Activated CD4-positive, alpha-beta T cell treated with anti-CD3 and anti-CD28 coated beads, Interleukin-2, amount 50 U/mL, for 48 hours (primary cell): ENCODE measurements at regions not wholly inside any gene's neighbourhood (a gene's known extent, or its start where the extent isn't known, plus 50 kb on each side); places are given as distances from the start of the nearest gene placed in this dataset.
"Not testable (repeated sequence)": the region's sequence is repeated elsewhere in the genome, so short reads cannot be mapped to it uniquely, and the experiment has no call there.

Experiments used
- DNase-seq, 2 experiments: peaks; one replicate each; pipeline ENCODE4 v3.0.0-alpha.2; 2020

DNA sequence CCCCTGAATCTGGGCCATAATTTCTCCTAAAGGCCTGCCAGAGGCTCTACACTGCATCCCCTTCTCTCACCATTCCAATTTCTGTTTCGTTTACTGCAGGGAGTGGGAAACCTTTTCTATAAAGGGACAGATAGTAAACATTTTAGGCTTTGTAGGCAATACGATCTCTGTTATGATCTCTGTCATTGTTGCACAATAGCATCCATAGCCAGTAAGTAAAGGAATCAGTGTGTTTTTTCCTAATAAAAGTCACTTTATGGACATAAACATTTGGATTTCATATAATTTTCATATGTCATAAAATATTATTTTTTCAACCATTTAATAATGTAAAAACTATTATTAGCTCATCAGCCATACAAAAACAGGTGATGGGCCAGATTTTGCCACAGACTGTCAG, 531.7 kb downstream of the DSC3 start:
- DNase-seq = no peak

DNA sequence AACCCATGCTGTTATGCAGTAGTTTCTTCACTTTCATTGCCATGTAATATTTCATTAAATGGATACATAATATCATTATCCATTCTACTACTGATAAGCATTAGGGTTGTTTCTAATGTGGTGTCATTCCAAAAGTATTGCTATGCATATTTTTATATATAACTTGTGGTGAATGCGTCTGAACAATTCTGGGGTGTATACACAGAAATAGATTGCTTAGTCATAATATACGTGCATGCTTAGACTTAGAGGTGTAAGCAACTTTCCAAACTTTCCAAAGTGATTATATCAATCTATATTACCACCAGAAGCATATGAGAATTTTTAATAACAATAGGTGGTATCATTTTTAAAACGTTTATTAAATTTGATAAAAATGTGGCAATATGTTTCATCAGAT, 540.9 kb downstream of the DSC3 start:
- no peak for DNase-seq

DNA sequence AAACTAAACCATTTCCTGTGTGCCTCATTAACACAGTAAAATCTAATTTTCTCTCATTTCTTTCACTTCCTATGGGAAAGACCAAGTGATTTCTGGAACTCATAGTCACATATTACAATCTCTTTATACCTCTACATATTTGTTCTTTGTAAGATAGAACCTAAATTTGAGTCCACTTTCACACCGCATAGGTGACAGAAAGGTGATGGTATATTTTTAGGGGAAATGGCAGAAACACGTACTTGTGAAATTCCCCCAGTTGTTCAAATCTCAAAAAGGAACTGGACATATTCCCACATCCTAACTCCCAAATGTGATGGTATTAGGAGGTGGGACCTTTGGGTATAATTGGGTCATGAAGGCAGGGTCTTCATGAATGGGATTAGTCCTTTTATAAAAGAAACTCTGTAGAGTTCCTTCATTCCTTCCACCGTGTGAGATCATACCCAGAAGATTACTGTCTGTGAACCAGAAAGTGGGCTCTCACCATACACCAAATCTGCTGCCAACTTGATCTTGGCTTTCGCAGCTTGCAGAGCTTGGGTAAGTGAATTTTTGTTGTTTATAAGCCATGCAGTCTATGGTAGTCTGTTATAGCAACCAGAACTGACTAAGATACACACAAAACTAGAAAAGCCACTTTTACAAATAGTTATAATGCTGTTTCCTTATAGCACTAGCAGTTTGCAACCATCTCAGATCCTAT, 542.1 kb downstream of the DSC3 start:
- DNase-seq = no peak

DNA sequence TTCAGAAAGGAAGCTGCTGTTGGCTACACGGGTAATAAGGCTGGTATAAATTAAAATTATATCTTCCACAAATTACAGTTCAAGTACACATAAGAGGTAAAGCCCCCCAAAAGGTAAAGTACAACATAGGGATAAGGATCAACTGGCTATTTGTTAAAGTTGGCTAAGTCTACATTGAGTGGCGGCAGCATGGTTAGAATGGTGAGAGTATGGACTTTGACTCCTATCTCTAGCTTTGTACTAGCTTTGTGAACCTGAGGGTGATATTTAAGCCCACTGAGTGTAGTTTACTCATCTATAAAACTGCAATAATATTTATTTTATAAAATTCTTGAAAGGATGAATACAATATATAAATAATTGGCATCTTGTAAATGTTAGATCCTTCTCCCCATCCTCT, 542.8 kb downstream of the DSC3 start:
- no peak for DNase-seq

DNA sequence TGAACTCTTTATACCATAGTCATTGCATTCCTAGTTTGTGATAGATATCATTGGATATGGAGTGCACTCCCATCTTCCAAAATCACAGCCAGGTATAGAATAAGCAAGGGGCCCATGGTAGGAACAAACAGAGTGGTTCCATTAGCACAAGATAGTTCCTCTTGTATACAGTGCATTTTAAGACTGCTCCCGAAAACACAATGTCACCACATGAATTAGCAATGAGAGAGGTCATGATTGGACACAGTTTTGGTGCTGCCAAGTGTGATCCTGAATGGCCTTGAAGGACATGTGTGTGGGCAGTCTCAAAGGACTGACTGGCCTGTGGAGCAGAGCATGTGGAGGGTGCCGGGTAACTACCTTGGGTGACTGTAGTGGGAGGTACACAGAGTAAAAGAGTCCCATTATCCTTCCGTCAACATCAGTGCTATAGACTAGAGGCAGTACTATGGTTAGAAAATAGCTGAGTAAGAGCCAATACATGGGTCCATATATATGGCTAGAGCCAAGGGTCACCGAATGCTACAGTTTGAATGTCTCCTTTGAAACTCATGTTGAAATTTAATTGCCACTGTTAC, 549.9 kb downstream of the DSC3 start:
- no peak for DNase-seq

DNA sequence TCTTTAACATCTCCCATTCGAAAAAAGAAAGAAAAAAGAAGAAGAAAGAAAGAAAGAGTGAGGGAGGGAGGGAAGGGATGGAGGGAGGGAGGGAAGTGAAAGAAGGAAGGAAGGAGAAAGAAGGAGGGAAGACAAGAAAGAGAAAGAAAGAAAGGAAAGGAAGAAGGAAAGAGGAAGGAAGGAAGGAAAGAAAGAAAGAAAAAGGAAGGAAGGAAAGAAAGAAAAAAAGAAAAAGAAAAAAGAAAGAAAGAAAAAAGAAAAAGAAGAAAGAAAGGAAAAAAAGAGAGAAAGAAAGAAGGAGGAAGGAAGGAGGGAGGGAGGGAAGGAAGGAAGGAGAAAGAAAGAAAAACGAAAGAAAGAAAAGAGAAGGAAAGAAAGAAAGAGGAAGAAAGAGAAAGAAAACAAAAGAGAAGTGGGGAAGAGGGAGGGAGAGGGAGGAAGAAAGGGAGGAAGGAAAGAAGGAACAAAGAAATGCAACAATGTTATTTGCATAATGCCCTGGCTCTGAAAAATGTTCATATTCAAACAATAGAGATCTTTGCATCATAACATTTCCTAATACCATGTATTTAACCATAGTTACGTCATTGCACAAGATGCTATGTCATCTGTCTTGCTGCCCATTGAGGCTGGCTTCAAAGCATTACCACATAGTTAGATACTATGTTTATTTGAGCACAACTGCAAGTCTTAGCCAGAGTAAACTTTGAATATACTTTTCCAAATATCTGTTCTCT, 550.6 kb downstream of the DSC3 start:
- DNase-seq = no peak

DNA sequence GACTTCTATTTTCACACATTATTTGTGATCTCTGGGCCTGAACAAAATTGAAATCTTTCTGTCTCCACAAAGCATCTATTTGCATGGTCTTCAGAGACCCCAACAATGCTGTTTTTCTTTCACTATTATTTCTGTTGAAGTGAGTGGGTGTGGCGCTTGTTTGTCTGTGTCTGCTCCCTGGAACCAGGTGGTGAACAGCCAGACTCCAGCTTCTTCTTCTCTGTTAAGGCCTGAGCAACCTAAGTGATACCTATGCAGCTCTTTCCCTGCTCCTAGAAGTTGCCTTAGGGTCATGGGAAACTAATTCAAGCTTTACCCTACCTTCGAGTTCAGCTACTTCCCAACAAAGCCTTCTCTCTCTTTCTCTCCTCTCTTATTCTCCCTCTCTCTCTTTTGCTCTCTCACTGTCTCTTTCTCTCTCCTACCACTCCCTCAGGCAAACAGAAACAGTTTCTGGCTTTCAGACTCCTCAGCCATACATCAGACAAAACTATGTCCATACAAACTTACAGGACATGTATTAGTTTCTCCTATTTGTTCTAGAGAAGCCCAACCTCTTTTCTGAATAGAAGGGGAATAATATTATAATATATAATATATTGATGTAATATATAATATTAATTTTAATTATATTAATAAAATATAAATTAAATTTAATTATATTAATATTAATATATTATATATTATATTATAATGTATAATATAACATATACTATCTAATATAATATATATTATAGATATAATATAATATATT, 552.5 kb downstream of the DSC3 start:
- DNase-seq = no peak

DNA sequence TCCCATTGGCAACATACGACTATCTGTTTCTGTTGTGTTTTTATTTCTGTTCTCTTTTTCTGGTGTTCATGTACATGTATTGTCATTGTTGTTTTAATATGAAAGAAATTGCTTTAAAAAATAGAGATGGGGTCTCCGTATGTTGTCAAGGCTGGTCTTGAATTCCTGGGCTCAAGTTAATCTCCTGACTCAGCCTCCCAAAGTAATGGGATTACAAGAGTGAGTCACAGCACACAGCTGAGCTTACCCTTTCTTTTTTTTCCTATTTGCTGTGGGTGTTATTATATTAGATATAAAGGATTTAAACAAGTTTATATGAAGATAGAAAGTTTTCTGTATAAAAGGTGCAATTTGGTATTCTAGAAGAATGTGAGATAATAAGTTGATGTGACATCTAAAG, 554.6 kb downstream of the DSC3 start:
- no peak for DNase-seq

DNA sequence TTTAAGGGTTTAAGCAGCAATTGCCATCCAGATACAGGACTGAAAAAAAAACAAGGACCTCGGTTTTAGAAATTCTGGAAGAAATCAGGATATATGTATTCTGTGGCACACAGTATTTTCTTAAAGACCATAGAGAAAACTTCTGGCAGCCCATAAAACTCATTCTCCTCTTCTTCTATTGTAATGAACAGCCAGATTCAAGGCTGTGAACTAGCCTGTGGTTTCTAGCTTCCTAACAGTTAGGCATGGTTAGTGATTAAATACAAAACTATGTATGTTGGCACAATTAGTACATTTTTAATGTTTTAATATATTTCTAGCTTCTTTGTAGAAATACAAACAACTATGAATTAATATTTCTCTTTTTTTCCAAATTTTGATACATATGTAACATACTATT, 555.7 kb downstream of the DSC3 start:
- DNase-seq = no peak

DNA sequence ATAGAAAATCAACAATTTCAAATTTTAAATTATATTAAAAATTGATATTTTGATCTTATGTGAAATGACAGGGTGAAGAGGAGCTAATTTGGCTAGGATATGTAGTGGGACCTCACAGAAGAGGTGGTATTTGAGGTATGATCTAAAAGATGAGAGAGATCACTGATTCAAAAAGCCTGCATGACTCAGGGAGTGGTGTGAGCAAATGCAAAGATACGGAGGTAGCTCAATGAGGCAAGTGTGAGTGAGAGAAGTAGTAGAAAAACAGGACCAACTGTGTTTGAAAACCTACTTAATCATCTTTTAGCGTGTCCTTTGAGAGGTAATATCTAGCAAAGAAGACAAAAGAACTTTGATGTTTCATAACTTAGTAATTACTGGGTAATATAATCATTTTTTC, 557.5 kb downstream of the DSC3 start:
- no peak for DNase-seq

DNA sequence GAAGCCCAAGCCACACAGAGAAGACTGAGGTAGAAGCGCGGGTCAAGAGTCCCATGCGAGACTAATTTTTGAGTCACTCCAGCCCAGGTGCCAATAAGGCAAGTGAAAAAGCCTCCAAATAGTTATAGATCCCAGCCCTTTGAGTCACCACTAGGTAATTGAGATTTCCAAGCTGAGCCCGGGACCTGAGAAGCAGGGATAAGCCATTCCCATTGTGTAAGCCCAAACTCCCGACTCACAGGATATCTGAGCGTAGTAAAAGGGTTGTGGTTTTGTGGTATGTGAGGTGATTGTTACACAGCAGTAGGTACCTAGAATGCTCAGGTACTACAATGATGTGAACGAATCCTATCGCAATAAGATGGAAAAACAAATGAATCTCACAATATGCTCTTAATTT, 560.7 kb downstream of the DSC3 start:
- DNase-seq = no peak

DNA sequence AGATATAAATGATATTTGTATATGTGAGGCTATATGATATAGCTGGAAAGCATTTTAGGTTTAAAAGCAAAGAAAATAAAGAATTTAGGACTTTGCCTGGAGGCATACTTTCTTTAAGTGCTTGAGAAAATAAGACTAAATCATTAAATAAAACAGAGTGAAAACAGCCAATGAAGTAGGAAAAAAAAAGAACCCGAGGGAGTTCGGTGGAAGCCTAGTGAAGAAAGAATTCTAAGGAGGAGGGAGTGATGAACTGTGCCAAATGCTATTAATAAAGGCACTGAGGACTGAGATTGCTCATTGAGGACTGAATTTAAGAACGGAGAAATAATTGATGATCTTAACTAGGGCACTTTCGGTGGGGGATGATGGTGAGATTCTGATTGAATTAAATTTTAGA, 573.5 kb downstream of the DSC3 start:
- no peak for DNase-seq

DNA sequence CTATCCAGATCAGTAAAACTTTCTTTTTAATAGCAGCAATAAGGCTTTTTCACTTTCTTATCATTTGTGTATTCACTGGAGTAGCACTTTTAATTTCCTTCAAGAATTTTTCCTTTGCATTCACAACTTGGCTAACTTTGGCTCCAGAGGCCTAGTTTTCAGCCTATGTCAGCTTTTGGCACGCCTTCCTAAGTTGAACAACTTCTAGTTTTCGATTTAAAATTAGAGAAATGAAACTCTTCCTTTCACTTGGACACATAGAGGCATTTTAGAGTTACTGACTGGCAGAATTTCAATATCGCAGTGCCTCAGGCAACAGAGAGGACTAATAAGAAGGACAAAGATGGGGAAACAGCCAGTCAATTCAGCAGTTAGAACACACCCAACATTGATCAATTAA, 577.4 kb downstream of the DSC3 start:
- no peak for DNase-seq

DNA sequence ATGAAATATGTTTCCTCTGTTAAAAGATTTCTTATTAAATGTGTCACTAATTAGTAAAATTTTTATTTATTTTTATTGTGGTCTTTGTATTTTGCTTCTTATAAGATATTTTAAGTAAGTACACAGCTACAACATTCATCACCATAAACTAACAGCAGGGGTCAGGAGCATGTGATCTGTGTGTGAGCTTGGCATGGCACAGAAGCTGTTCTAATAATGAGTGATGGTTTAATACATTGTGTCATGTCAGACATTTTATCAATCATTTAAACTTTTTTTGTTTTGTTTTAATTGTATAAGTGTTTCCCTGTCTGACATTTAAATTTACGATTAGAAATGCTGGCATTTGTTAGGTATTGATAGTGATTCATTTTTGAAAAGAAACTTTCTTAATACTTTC, 585.4 kb downstream of the DSC3 start:
- DNase-seq = no peak

DNA sequence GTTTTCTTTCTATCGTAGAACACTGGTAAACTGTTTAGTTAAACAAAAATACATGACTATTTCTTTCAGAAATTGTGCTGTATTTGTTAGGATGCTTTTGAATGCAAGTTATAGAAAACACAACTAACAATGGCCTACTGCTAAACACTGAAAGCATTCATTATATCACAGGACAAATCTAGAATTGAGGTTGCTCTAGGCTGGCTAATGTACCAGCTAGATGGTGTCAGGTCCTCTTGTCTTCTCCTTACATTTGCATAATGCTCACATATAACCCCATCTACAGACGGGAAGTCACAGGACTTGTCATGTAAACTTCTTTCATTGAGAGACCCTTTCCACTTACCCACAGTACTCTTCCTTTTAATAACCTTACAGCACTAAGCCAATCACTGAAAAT, 586.8 kb downstream of the DSC3 start:
- no peak for DNase-seq

DNA sequence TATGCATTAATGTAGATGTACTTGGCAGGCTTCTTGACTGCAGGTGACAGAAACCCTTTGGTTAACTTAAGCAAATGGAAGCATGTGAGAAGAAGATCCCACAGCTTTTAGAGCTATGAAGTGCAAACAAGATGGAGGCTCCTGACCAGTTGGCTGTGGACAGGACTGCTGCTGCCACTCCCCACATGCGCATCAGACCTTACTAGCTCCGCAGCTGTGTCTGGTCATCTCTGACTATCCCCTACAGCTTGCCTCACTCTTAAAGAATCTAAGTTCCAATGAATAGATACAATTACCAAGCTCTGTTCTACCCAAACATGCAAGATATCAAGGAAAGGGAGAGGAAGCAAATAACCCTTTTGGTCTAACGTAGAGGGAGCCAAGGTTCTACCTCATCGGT, 587.6 kb downstream of the DSC3 start:
- no peak for DNase-seq

DNA sequence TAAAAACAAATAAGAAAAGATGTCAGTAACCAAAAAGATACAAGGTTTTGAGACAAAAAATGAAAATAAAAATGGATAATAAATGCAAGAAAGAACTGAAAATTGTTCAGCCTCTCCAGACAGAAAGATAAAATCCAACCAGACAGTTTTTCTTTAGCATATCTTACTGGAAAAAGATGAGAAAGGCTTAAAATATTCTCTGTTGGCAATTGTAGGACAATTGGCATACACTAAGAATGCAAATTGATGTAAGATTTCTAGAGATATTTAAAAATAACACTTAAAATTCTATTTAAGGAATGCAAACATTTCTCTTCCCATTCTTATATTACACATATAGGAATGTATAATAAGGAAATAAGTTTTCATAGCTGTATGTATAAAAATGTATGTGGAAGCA, 590.6 kb downstream of the DSC3 start:
- no peak for DNase-seq

DNA sequence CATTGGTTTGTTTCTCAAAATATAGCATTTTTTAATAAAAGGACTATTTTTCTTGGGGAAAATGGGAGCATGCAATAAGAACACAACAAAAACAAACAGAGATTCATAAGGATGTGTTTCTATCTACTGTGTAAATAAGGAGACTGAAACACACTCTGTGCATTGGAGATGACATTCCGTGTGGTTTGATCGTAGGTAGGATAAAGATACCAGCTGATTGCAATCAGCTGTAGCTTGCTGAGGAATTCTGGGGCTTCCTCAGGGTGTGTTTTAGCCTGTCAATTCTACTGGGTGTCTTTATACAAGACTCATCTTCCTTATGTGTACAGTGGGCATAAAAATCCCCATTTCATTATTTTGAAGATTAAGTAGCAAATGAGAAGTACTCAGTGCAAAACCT, 591.6 kb downstream of the DSC3 start:
- no peak for DNase-seq

DNA sequence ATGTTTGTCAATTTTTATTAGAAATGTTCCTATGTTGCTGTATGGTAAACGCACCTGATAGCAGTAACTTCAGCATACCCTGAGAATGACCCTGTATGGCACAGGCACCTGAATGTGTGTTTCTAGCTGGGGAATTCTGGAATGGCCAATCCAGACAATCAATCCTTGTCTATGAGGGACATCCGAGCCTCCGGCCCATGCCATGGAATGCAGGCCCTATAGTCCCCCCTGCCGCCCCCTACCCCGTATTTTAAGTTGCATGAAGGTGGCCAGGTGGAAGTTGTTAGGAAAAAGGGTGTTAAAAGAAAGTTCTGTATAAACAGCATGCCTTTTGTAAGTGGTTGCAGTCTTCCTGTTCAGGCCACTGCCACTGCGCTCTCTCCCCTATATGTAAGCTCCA, 595.9 kb downstream of the DSC3 start:
- no peak for DNase-seq

DNA sequence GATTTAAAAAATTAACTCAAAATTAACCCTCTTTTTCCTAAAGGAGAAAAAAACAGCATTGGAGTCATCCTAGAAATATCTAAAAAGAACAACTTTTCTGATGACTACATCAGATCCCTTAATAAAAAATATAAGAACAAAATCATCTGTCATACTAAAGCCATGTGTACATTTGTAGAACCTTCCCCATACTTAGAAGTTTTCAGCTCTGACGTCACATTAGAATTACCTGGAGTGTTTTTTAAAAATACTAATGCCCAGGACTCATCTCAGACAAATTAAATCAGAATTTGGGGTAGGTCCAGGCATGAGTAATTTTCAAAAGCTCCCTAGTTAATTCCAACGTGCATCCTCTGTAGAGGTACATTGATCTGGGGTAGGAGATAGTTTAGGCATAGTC, 598.0 kb downstream of the DSC3 start:
- DNase-seq = no peak

DNA sequence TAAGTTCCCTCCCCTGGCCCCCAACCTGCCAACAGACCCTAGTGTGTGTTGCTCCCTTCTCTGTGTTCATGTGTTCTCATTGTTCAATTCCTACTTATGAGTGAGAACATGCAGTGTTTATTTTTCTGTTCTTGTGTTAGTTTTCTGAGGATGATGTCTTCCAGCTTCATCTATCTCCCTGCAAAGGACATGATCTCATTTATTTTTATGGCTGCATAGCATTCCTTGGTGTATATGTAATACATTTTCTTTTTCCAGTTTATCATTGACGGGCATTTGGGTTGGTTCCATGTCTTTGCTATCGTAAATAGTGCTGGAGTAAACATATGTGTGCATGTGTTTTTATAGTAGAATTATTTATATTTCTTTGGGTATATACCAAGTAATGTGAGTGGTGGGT, 602.2 kb downstream of the DSC3 start:
- DNase-seq = no peak

DNA sequence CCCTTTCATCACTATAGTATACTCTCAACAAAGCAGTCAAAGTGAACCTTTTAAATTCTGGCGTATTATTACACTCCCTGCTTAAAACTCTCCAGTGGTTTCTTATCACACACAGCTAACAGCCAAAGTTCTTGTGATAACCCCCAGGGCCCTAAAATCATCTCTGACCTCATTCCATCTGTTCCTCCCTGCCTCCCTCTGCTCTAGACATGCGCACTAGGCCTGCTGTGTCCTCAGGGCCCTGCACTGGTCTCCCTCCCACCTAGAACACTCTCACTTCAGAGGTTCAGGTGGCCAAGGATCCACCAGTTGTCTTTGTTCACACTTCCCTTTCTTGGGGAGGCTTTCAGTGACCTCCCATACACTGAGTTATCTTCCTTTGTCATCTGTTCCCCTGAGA, 603.4 kb downstream of the DSC3 start:
- DNase-seq = no peak

DNA sequence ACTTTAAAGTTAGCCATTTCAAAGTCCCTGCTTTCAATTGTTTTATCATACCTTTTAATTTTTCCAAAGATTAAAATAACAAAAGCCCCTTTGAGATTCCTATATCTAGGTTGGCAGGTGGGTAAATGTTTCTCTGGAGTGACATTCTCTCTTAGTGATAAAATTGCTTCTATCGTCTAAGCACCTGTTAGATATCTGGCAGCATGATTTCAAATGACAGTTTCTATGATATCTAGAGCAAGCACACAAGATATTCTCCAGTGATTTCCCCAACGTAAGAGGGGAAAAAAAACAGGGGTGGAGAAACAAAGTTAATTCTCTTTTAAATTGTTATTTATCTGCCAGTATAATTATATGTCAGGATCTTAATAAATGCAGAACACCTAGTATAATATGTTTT, 610.2 kb downstream of the DSC3 start:
- no peak for DNase-seq

DNA sequence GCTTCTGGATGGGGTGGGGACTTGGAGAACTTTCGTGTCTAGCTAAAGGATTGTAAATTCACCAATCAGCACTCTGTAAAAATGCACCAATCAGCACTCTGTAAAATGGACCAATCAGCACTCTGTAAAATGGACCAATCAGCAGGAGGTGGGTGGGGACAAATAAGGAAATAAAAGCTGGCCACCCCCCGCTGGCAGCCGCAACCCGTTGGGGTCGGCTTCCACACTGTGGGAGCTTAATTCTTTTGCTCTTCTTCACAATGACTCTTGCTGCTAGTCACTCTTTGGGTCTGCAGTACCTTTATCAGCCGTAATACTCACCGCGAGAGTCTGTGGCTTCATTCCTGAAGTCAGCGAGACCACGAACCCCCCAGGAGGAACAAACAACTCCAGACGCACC, 623.1 kb downstream of the DSC3 start:
- DNase-seq = not testable (repeated sequence)
